ENCODE measurements at regions not wholly inside any gene's neighbourhood (a gene's known extent, or its start where the extent isn't known, plus 50 kb on each side); places are given as distances from the start of the nearest gene placed in this dataset.
A peak's percentile ranks its signal among the peaks of the same experiment; 100 is the strongest.

- Histone ChIP-seq H3K9ac (ENCODE audit: low read length) (peak overlapping the region; percentile 54), H3K9me3 (ENCODE audit: insufficient read depth, low read length) (no peaks in the 10 kb centered on the region), H3K27me3 (ENCODE audit: low read depth, low read length) (no peaks in the 10 kb centered on the region), H2AFZ (ENCODE audit: low read depth, low read length) (no peak overlapping the region), H4K20me1 (ENCODE audit: insufficient read depth, low read length) (no peaks in the 10 kb centered on the region), H3K4me1 (ENCODE audit: low read length) (peaks cover 60% of the 10 kb centered on the region), H3K4me3 (ENCODE audit: low read length) (peak overlapping the region; percentile 11), H3K4me2 (ENCODE audit: low read length) (peak overlapping the region; percentile 66), H3K27ac (ENCODE audit: low read length) (peak overlapping the region; percentile 80), H3K79me2 (ENCODE audit: low read length) (no peaks in the 10 kb centered on the region), H3K36me3 (replicated peaks; ENCODE audit: low read depth, low read length) (peaks cover 1% of the 10 kb centered on the region)
- TF ChIP-seq CTCF (IDR thresholded peaks at IDR 0.05; ENCODE audit: low read depth, low read length) (no peak), EZH2phosphoT487 (IDR thresholded peaks at IDR 0.05; ENCODE audit: low read depth) (no peak)
Observed at GRCh38 chr1:221937155-221937953, 195.5 kb upstream of the DUSP10 start.

DNA sequence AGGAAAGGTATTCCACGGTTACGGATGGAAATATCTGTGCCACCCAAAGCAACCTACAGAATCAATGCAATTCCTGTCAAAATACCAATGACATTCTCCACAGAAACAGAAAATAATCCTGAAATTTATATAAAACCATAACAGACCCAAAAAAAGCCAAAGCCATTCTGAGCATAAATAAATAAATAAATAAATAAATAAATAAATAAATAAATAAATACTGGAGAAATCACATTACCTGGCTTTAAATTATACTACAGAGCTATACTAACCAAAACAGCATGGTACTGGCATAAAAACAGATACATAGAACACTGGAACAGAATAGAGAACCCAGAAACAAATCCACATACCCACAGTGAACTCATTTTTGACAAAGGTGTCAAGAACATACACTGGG is 191.9 kb upstream of the DUSP10 start:
- Histone ChIP-seq H4K20me1 (ENCODE audit: insufficient read depth, low read length) (no peaks in the 10 kb centered on the region), H3K9ac (ENCODE audit: low read length) (no peak overlapping the region), H3K27ac (ENCODE audit: low read length) (no peak overlapping the region), H3K4me3 (ENCODE audit: low read length) (no peak overlapping the region), H3K4me2 (ENCODE audit: low read length) (no peak overlapping the region), H3K27me3 (ENCODE audit: low read depth, low read length) (no peaks in the 10 kb centered on the region), H3K36me3 (replicated peaks; ENCODE audit: low read depth, low read length) (no peaks in the 10 kb centered on the region), H2AFZ (ENCODE audit: low read depth, low read length) (no peak overlapping the region), H3K79me2 (ENCODE audit: low read length) (no peaks in the 10 kb centered on the region), H3K9me3 (ENCODE audit: insufficient read depth, low read length) (no peaks in the 10 kb centered on the region), H3K4me1 (ENCODE audit: low read length) (peaks cover 27% of the 10 kb centered on the region)
- TF ChIP-seq CTCF (IDR thresholded peaks at IDR 0.05; ENCODE audit: low read depth, low read length), result no peak
- TF ChIP-seq EZH2phosphoT487 (IDR thresholded peaks at IDR 0.05; ENCODE audit: low read depth), result no peak

DNA sequence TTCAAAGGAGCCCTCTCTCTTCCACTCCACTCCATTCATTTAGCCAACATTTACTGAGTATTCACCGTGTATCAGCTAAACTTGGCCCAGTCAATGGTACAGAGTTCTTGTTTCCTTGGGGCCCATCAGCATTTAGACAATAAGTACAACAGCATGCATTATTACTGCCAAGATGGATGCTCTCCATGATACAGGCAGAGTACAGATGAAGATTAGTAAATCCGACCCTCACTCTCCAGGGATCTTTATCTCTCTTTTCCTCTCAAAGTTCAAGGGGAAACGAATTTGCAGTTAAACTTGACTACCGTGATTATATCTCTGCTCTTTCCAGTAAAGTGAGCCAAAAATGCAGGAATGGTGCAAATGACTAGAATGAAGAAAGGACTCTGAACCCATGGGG is 184.6 kb upstream of the DUSP10 start:
- H3K27ac ChIP-seq (ENCODE audit: low read length), result no peak overlapping the region
- no peaks in the 10 kb centered on the region for H3K79me2 ChIP-seq (ENCODE audit: low read length)
- no peaks in the 10 kb centered on the region for H3K4me1 ChIP-seq (ENCODE audit: low read length)
- no peak overlapping the region for H3K4me3 ChIP-seq (ENCODE audit: low read length)
- no peaks in the 10 kb centered on the region for H4K20me1 ChIP-seq (ENCODE audit: insufficient read depth, low read length)
- no peak overlapping the region for H2AFZ ChIP-seq (ENCODE audit: low read depth, low read length)
- H3K4me2 ChIP-seq (ENCODE audit: low read length), result no peak overlapping the region
- H3K27me3 ChIP-seq (ENCODE audit: low read depth, low read length), result no peaks in the 10 kb centered on the region
- no peak overlapping the region for H3K9ac ChIP-seq (ENCODE audit: low read length)
- no peaks in the 10 kb centered on the region for H3K9me3 ChIP-seq (ENCODE audit: insufficient read depth, low read length)
- TF ChIP-seq CTCF (IDR thresholded peaks at IDR 0.05; ENCODE audit: low read depth, low read length), result no peak
- no peak for TF ChIP-seq EZH2phosphoT487 (IDR thresholded peaks at IDR 0.05; ENCODE audit: low read depth)
- no peaks in the 10 kb centered on the region for H3K36me3 ChIP-seq (replicated peaks; ENCODE audit: low read depth, low read length)

- Histone ChIP-seq H3K9me3 (ENCODE audit: insufficient read depth, low read length) (no peaks in the 10 kb centered on the region), H3K4me3 (ENCODE audit: low read length) (no peak overlapping the region), H3K4me1 (ENCODE audit: low read length) (no peaks in the 10 kb centered on the region), H2AFZ (ENCODE audit: low read depth, low read length) (no peak overlapping the region), H3K27me3 (ENCODE audit: low read depth, low read length) (no peaks in the 10 kb centered on the region), H3K36me3 (replicated peaks; ENCODE audit: low read depth, low read length) (no peaks in the 10 kb centered on the region), H3K27ac (ENCODE audit: low read length) (no peak overlapping the region), H3K9ac (ENCODE audit: low read length) (no peak overlapping the region), H3K4me2 (ENCODE audit: low read length) (no peak overlapping the region), H4K20me1 (ENCODE audit: insufficient read depth, low read length) (no peaks in the 10 kb centered on the region), H3K79me2 (ENCODE audit: low read length) (no peaks in the 10 kb centered on the region)
- TF ChIP-seq CTCF (IDR thresholded peaks at IDR 0.05; ENCODE audit: low read depth, low read length) (no peak), EZH2phosphoT487 (IDR thresholded peaks at IDR 0.05; ENCODE audit: low read depth) (no peak)
Observed at GRCh38 chr1:221925947-221926346, 184.1 kb upstream of the DUSP10 start.
